Panc1 (cell line): ENCODE measurements at regions not wholly inside any gene's neighbourhood (a gene's known extent, or its start where the extent isn't known, plus 50 kb on each side); places are given as distances from the start of the nearest gene placed in this dataset.

ENCODE experiments used
- ATAC-seq: fragments of 200-7000 bp; cut with Tn5 transposase; 2 replicates; pipeline ENCODE4 v1.9.1; 2020; ENCODE audit warnings: mild to moderate bottlenecking, moderate library complexity
- BruUV-seq: library from RNA; stranded (reverse); fragments of 400-500 nt; replicated peaks from 2 replicates; lab custom pipeline; 2021; lab: Mats Ljungman, UMichigan
- CTCF ChIA-PET: fragments of 300-600 bp; sonication (Branson Sonifier 250); formaldehyde crosslinking; loops from one replicate; lab custom pipeline; 2022; ENCODE audit warnings: antibody characterized with exemption; lab: Charles Lee
- POLR2A ChIA-PET: fragments of 300-600 bp; sonication (Branson Sonifier 250); formaldehyde crosslinking; loops from one replicate; lab custom pipeline; 2022; ENCODE audit warnings: antibody characterized with exemption; lab: Charles Lee
- DNase-seq: peaks from one replicate; pipeline ENCODE4 v3.0.0-alpha.2; 2010; ENCODE audit warnings: low read depth, low spot score
- H3K27ac ChIP-seq: 2 replicates; pipeline ENCODE4 v1.5.1; 2011; ENCODE audit warnings: mild to moderate bottlenecking, low read length, inconsistent platforms
- H3K27me3 ChIP-seq: fragments of 200-500 bp; sonication (Bioruptor generic); 2 replicates; pipeline ENCODE4 v1.6.0; 2014; ENCODE audit warnings: low read length, inconsistent platforms; ENCODE audit not compliant: control insufficient read depth, insufficient read depth
- H3K36me3 ChIP-seq: fragments of 200-500 bp; sonication (Bioruptor generic); 2 replicates; pipeline ENCODE4 v1.5.1; 2014; ENCODE audit warnings: inconsistent platforms, mild to moderate bottlenecking, low read length, moderate library complexity; ENCODE audit not compliant: control insufficient read depth, insufficient read depth
- H3K4me1 ChIP-seq: 2 replicates; pipeline ENCODE4 v1.5.1; 2011; ENCODE audit warnings: inconsistent platforms, mild to moderate bottlenecking, low read length, moderate library complexity; ENCODE audit not compliant: control insufficient read depth, insufficient read depth
- H3K4me3 ChIP-seq, 2 experiments: 2 replicates each; pipeline ENCODE4 v1.5.1; 2011 to 2012; ENCODE audit warnings: low read depth in 2 of 2, low read length in 2 of 2, mild to moderate bottlenecking in 2 of 2, inconsistent platforms in 1 of 2, moderate library complexity in 1 of 2
- H3K9me3 ChIP-seq: fragments of 200-500 bp; sonication (Bioruptor generic); 2 replicates; pipeline ENCODE4 v1.5.1; 2014; ENCODE audit warnings: low read depth, mild to moderate bottlenecking, inconsistent platforms, low read length, moderate library complexity; ENCODE audit not compliant: control insufficient read depth, insufficient read depth
- POLR2AphosphoS5 ChIP-seq: IDR thresholded peaks from 2 replicates; pipeline ENCODE4 v1.6.1; 2012; ENCODE audit warnings: mild to moderate bottlenecking, low read depth, low read length, moderate library complexity
- REST ChIP-seq, 2 experiments: IDR thresholded peaks; 2 replicates each; pipeline ENCODE4 v1.6.1; 2011 to 2012; ENCODE audit warnings: low read depth in 2 of 2, control low read depth in 1 of 2, low read length in 1 of 2, mild to moderate bottlenecking in 1 of 2, moderate library complexity in 1 of 2; ENCODE audit not compliant: insufficient read depth in 1 of 2
- SIN3A ChIP-seq: IDR thresholded peaks from 2 replicates; pipeline ENCODE4 v1.6.1; 2012; ENCODE audit warnings: low read depth, mild to moderate bottlenecking, low read length, moderate library complexity, borderline replicate concordance; ENCODE audit not compliant: insufficient read depth
- TCF7L2 ChIP-seq: IDR thresholded peaks from 2 replicates; pipeline ENCODE4 v1.6.1; 2011; ENCODE audit warnings: mild to moderate bottlenecking, low read depth, low read length, inconsistent platforms
- in situ Hi-C: cut with HindIII; loops from 2 replicates; pipeline ENCODE4 v1.10.0; 2016; ENCODE audit warnings: low sequenced_read_pairs, low pct_unique_long_range_greater_than_20kb
- intact Hi-C: fragments of 100-400 bp; cut with micrococcal nuclease; formaldehyde crosslinking; loops from one replicate; pipeline ENCODE4 v1.10.0; 2022; ENCODE audit not compliant: unreplicated experiment
- TF ChIP-seq, protein P1 (sequence below): fragments of 450-650 bp; IDR thresholded peaks from 2 replicates; pipeline ENCODE4 v1.5.1; 2017; ENCODE audit warnings: mild to moderate bottlenecking

DNA sequence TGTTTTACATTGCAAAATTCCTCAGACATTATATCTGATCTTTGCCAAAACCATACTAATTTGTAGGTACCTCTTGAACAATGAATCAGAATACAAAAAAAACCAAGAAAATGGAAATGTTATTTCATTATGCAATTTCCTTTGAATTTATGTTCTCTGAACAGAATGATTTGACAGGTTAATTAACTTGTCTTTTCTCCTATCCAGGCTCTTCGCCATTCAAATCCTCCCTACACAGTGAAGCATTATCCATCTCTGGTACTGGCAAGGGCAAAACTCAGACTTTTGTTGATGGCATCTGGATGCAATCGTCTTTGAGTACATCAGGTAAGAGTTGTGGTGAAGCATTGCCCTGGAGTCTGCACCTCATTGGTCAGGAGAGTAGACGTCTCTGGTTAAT, 655.7 kb upstream of the ITGA1 start:
- H3K27me3 ChIP-seq, result no peaks in the 10 kb centered on the region
- ATAC-seq, result no peak
- H3K27ac ChIP-seq, result no peak overlapping the region
- no peak for TF ChIP-seq POLR2AphosphoS5
- TF ChIP-seq, protein P1, sequence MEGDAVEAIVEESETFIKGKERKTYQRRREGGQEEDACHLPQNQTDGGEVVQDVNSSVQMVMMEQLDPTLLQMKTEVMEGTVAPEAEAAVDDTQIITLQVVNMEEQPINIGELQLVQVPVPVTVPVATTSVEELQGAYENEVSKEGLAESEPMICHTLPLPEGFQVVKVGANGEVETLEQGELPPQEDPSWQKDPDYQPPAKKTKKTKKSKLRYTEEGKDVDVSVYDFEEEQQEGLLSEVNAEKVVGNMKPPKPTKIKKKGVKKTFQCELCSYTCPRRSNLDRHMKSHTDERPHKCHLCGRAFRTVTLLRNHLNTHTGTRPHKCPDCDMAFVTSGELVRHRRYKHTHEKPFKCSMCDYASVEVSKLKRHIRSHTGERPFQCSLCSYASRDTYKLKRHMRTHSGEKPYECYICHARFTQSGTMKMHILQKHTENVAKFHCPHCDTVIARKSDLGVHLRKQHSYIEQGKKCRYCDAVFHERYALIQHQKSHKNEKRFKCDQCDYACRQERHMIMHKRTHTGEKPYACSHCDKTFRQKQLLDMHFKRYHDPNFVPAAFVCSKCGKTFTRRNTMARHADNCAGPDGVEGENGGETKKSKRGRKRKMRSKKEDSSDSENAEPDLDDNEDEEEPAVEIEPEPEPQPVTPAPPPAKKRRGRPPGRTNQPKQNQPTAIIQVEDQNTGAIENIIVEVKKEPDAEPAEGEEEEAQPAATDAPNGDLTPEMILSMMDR, result no peak
- no peak for TF ChIP-seq SIN3A
- no peak for TF ChIP-seq REST (IDR thresholded peaks at IDR 0.05; ENCODE audit: insufficient read depth in 1 of 2, low read depth in 2 of 2, low read length in 1 of 2)
- no peak for TF ChIP-seq TCF7L2
- H3K36me3 ChIP-seq, result no peaks in the 10 kb centered on the region
- no TSS peak for BruUV-seq
- intact Hi-C loops (no loop called here), in situ Hi-C loops (no loop called here)
- H3K9me3 ChIP-seq, result no peaks in the 10 kb centered on the region
- CTCF ChIA-PET, result no interaction called here
- DNase-seq, result no peak
- no peak overlapping the region for H3K4me3 ChIP-seq
- no peaks in the 10 kb centered on the region for H3K4me1 ChIP-seq
- POLR2A ChIA-PET, result no interaction called here

- Histone ChIP-seq H3K27me3 (no peaks in the 10 kb centered on the region), H3K4me3 (no peak overlapping the region), H3K36me3 (no peaks in the 10 kb centered on the region), H3K9me3 (0 out of 2 replicates have a peak, but pooled peaks cover 4% of the 10 kb centered on the region), H3K27ac (no peak overlapping the region), H3K4me1 (no peaks in the 10 kb centered on the region)
- no TSS peak for BruUV-seq
- POLR2A ChIA-PET, result no interaction called here
- DNase-seq (no peak), ATAC-seq (no peak)
- intact Hi-C loops, result no loop called here
- in situ Hi-C loops, result no loop called here
- CTCF ChIA-PET, result no interaction called here
- TF ChIP-seq POLR2AphosphoS5 (no peak), REST (IDR thresholded peaks at IDR 0.05; ENCODE audit: insufficient read depth in 1 of 2, low read depth in 2 of 2, low read length in 1 of 2) (no peak), TCF7L2 (no peak), SIN3A (no peak)
- TF ChIP-seq, protein P1, result no peak
Measured at GRCh38 chr5:52134013-52134650, 653.6 kb upstream of the ITGA1 start.
